Esophagus muscularis mucosa (tissue), 4 donors: ENCODE measurements at regions not wholly inside any gene's neighbourhood (a gene's known extent, or its start where the extent isn't known, plus 50 kb on each side); places are given as distances from the start of the nearest gene placed in this dataset.
A peak's percentile ranks its signal among the peaks of the same experiment; 100 is the strongest.

Experiments used
- DNase-seq: peaks from one replicate; pipeline ENCODE4 v3.0.0-alpha.2; 2017; ENCODE audit errors: extremely low spot score
- H3K27ac ChIP-seq, 4 donors: fragments of 200-600 bp; sonication (generic); replicated peaks in 1 of 4; 1 replicate in 3 of 4; 2 replicates in 1 of 4; pipeline ENCODE4 v1.5.1; 2016 to 2019; ENCODE audit warnings: mild to moderate bottlenecking in 1 of 4
- H3K27me3 ChIP-seq, 4 donors: fragments of 200-600 bp; sonication (generic); one replicate each; pipeline versions ENCODE4 v1.5.1 to v1.6.0; 2016 to 2019
- H3K36me3 ChIP-seq, 4 donors: fragments of 200-600 bp; sonication (generic); one replicate each; pipeline ENCODE4 v1.5.1; 2016 to 2019
- H3K4me1 ChIP-seq, 4 donors: fragments of 200-600 bp; sonication (generic); one replicate each; pipeline ENCODE4 v1.5.1; 2016 to 2019
- H3K4me3 ChIP-seq, 4 donors: fragments of 200-600 bp; sonication (generic); 1 replicate in 2 of 4; 2 replicates in 2 of 4; pipeline ENCODE4 v1.5.1; 2016 to 2019; ENCODE audit warnings: mild to moderate bottlenecking in 4 of 4, moderate library complexity in 1 of 4
- H3K9me3 ChIP-seq, 4 donors: fragments of 200-600 bp; sonication (generic); 1 replicate in 3 of 4; 2 replicates in 1 of 4; pipeline ENCODE4 v1.5.1; 2016 to 2019
- EP300 ChIP-seq: sonication (generic); formaldehyde crosslinking; IDR thresholded peaks from one replicate; pipeline ENCODE4 v1.6.1; 2017; ENCODE audit warnings: antibody characterized with exemption
- POLR2A ChIP-seq: fragments of 450-650 bp; IDR thresholded peaks from one replicate; pipeline ENCODE4 v1.6.1; 2017; ENCODE audit warnings: antibody characterized with exemption, moderate library complexity, mild to moderate bottlenecking, low read depth
- POLR2AphosphoS5 ChIP-seq, 2 donors: sonication (generic); formaldehyde crosslinking; IDR thresholded peaks; one replicate each; pipeline ENCODE4 v1.6.1; 2017; ENCODE audit warnings: antibody characterized with exemption in 2 of 2
- WGBS: methylation state at CpG from one replicate; pipeline ENCODE4 v1.1.5; 2018; 5-methylcytosine and 5-hydroxymethylcytosine counted together
- intact Hi-C: fragments of 100-400 bp; cut with DNase I; formaldehyde crosslinking; loops from one replicate; pipeline ENCODE4 v1.15.1; 2023
- TF ChIP-seq, protein P1 (sequence below), 3 experiments: fragments of 200-600 bp in 2 of 3; fragments of 450-650 bp in 1 of 3; sonication (generic) in 2 of 3; IDR thresholded peaks; one replicate each; pipeline ENCODE4 v1.5.1; 2017 to 2019; ENCODE audit warnings: antibody characterized with exemption in 3 of 3, mild to moderate bottlenecking in 2 of 3, moderate library complexity in 1 of 3

DNA sequence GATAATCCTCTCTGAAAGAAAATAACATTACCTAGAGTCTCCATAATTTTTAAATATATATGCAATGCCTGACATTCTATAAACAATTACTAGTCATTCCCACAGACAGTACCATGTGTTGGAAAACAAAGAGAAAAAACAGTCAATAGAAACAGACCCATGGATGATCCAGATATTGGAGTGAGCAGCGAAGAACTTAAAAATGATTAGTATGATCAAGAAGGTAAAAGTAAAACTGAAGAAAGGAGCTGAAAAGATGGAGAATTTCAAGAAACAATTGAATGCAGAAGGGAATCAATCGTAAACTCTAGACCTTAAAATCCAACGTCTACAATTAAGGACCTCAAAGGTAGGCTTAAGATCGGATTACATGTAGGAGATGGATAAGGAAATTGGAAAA lies 330.6 kb downstream of the SHANK2 start:
- no peak overlapping the region for H3K4me3 ChIP-seq
- DNase-seq: no peak
- intact Hi-C loops: no loop called here
- H3K36me3 ChIP-seq: no peaks in the 10 kb centered on the region
- H3K27ac ChIP-seq: no peak overlapping the region
- WGBS: 91% methylated on average over 4 of the region's 4 CpGs
- TF ChIP-seq EP300 (no peak), POLR2AphosphoS5 (IDR thresholded peaks at IDR 0.05) (no peak), POLR2A (no peak)
- TF ChIP-seq, protein P1, sequence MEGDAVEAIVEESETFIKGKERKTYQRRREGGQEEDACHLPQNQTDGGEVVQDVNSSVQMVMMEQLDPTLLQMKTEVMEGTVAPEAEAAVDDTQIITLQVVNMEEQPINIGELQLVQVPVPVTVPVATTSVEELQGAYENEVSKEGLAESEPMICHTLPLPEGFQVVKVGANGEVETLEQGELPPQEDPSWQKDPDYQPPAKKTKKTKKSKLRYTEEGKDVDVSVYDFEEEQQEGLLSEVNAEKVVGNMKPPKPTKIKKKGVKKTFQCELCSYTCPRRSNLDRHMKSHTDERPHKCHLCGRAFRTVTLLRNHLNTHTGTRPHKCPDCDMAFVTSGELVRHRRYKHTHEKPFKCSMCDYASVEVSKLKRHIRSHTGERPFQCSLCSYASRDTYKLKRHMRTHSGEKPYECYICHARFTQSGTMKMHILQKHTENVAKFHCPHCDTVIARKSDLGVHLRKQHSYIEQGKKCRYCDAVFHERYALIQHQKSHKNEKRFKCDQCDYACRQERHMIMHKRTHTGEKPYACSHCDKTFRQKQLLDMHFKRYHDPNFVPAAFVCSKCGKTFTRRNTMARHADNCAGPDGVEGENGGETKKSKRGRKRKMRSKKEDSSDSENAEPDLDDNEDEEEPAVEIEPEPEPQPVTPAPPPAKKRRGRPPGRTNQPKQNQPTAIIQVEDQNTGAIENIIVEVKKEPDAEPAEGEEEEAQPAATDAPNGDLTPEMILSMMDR (IDR thresholded peaks at IDR 0.05): no peak
- H3K27me3 ChIP-seq: no peaks in the 10 kb centered on the region
- peaks cover 0 to 24% (median 21%) of the 10 kb centered on the region in 4 donors for H3K9me3 ChIP-seq
- H3K4me1 ChIP-seq: no peaks in the 10 kb centered on the region

DNA sequence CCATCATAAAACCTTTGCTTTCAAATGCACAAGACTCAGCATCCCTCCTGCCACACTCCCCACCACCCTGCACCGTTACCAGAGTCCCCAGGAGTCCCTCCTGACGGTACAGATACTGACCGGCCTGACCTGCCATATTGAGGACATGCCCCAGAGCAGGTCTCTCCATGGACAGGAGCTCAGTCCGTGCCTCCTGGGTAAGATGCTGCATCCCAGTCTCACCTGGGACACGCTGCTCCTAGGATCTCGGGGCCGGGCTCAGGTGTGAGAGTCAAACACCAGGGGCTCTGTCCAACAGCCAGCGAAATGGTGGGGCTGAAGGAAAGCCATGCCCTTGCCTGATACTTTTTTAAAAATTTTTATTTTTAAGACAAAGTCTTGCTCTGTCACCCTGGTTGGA lies 328.3 kb downstream of the SHANK2 start:
- Histone ChIP-seq H3K27me3 (no peaks in the 10 kb centered on the region), H3K27ac (no peak overlapping the region), H3K36me3 (no peaks in the 10 kb centered on the region), H3K4me3 (no peak overlapping the region), H3K9me3 (peaks cover 0 to 24% (median 21%) of the 10 kb centered on the region in 4 donors), H3K4me1 (no peaks in the 10 kb centered on the region)
- intact Hi-C loops: no loop called here
- 97% methylated on average over 5 of the region's 8 CpGs for WGBS
- TF ChIP-seq POLR2A (no peak), POLR2AphosphoS5 (IDR thresholded peaks at IDR 0.05) (no peak)
- DNase-seq: no peak

DNA sequence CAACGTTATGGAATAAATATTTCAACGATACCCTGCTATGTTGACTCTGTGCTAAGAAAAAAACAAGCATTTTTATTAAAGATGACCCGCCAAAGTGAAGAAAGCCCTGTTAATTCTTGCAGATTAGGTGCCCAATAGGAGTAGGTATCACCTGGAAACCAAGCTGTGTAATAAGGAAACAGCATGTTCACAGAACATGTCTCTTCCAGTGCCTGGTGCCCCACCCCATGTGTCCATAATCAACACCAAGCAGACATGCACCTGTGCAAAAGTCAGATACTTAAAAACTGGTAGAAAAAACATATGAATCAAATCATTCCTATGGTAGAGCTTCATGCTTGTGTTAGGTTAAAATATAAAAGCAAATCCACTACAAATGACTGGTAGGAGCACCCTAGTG lies 327.1 kb downstream of the SHANK2 start:
- H3K4me3 ChIP-seq: no peak overlapping the region
- intact Hi-C loops: no loop called here
- TF ChIP-seq, protein P1 (IDR thresholded peaks at IDR 0.05): no peak
- no peak for TF ChIP-seq EP300
- no peak for TF ChIP-seq POLR2AphosphoS5 (IDR thresholded peaks at IDR 0.05)
- TF ChIP-seq POLR2A: no peak
- H3K36me3 ChIP-seq: no peaks in the 10 kb centered on the region
- 72% methylated on average over 3 of the region's 3 CpGs for WGBS
- no peaks in the 10 kb centered on the region for H3K4me1 ChIP-seq
- H3K27me3 ChIP-seq: no peaks in the 10 kb centered on the region
- no peak for DNase-seq
- peaks cover 0 to 24% (median 21%) of the 10 kb centered on the region in 4 donors for H3K9me3 ChIP-seq
- H3K27ac ChIP-seq: no peak overlapping the region

DNA sequence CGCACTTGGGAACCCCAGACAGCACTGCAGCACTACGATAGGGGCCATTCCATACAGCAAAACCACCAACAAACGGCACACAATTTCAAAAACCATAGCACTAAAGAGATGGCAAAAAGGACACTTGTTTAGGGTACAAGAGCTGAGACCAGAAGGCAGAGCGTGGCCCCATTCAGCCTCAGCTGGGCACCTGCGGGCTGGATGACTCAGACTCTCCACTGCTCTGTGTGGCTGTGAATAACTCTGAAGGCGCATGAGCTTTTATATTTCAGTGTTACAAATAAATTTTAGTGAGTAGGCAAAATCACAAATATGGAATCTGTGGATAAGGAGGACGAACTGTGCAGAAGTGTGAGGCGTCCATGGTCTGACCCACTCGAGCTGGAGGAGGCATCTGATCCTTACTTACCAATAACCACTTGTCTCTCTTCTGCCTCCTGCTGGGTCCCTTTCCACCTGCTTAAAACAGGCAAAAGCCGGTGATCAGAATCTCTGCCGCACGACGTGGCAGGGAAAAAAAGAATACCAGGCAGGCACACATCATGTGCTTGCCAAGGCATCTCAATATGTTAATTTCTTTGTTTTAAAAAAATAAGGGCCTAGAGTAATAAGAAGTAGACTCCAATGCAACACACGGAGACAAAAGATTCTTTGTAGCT lies 325.7 kb downstream of the SHANK2 start:
- Histone ChIP-seq H3K4me1 (no peaks in the 10 kb centered on the region), H3K36me3 (no peaks in the 10 kb centered on the region), H3K27me3 (no peaks in the 10 kb centered on the region), H3K9me3 (peaks cover 0 to 11% (median 9%) of the 10 kb centered on the region in 4 donors), H3K27ac (peak overlapping the region in 2 of 4 donors; percentile 10 to 22), H3K4me3 (no peak overlapping the region)
- DNase-seq: no peak
- TF ChIP-seq POLR2AphosphoS5 (IDR thresholded peaks at IDR 0.05): no peak
- TF ChIP-seq, protein P1 (IDR thresholded peaks at IDR 0.05): peak in 1 of 3 experiments; percentile 43
- WGBS: 80% methylated on average over 14 of the region's 14 CpGs
- intact Hi-C loops: no loop called here

DNA sequence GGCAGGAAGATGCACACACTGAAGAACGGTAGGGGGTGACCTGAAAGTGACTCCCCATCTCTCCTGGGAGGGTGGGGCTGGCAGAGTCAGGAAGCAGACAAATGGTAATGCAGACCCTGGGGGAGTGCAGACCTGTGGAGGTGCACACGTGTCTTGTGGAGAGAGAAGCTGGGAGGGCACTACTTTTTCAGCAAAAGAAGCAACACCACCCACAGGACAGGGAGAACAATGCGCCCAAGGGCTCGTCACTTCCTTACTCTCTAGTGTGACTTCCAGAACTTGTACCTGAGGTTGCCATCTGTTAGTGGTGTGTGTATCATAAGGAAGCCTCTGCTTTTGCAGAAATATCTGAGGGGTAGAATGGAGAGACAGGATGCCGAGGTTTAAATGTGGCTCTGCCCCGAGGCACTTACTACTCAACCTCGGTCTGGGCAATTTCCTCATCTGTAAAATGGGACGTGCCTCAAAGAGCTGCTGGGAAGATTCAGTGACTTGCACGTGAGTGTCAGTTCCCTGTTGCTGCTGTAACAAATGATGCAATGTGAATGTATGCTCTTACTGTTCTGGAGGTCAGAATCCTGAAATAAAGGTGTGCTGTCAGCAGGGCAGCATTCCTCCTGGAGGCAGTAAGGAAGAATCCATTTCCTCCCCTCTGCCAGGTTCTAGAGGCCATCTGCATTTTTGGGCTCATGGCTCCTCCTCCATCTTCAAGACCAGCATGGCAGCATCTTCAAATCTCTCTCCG lies 323.4 kb downstream of the SHANK2 start:
- 69% methylated on average over 10 of the region's 10 CpGs for WGBS
- TF ChIP-seq POLR2A (no peak), EP300 (no peak), POLR2AphosphoS5 (IDR thresholded peaks at IDR 0.05) (no peak)
- TF ChIP-seq, protein P1 (IDR thresholded peaks at IDR 0.05): no peak
- Histone ChIP-seq H3K4me1 (no peaks in the 10 kb centered on the region), H3K4me3 (no peak overlapping the region), H3K27me3 (no peaks in the 10 kb centered on the region), H3K9me3 (no peaks in the 10 kb centered on the region), H3K36me3 (no peaks in the 10 kb centered on the region), H3K27ac (no peak overlapping the region)
- intact Hi-C loops: no loop called here
- no peak for DNase-seq
